Tibial nerve (tissue), 4 donors: ENCODE measurements at regions not wholly inside any gene's neighbourhood (a gene's known extent, or its start where the extent isn't known, plus 50 kb on each side); places are given as distances from the start of the nearest gene placed in this dataset.
A peak's percentile ranks its signal among the peaks of the same experiment; 100 is the strongest.
"Not testable (repeated sequence)": the region's sequence is repeated elsewhere in the genome, so short reads cannot be mapped to it uniquely, and the experiment has no call there.

Experiments
- DNase-seq, 2 donors: peaks; one replicate each; pipeline ENCODE4 v3.0.0-alpha.2; 2019; ENCODE audit warnings: low spot score in 2 of 2
- H3K27ac ChIP-seq, 4 donors: fragments of 200-600 bp; sonication (generic) in 3 of 4; one replicate each; pipeline ENCODE4 v1.5.1; 2017 to 2019; ENCODE audit warnings: mild to moderate bottlenecking in 1 of 4
- H3K27me3 ChIP-seq, 2 donors: fragments of 200-600 bp; sonication (generic) in 1 of 2; one replicate each; pipeline versions ENCODE4 v1.5.1 to v1.6.0; 2017 to 2019
- H3K36me3 ChIP-seq, 3 donors: fragments of 200-600 bp; sonication (generic); one replicate each; pipeline ENCODE4 v1.5.1; 2018 to 2019
- H3K4me1 ChIP-seq, 4 donors: fragments of 200-600 bp; sonication (generic) in 3 of 4; one replicate each; pipeline ENCODE4 v1.5.1; 2017 to 2019
- H3K4me3 ChIP-seq, 4 donors: fragments of 200-600 bp; sonication (generic) in 3 of 4; one replicate each; pipeline ENCODE4 v1.5.1; 2017 to 2019; ENCODE audit warnings: mild to moderate bottlenecking in 1 of 4, moderate library complexity in 1 of 4
- H3K9me3 ChIP-seq, 4 donors: fragments of 200-600 bp; sonication (generic) in 3 of 4; one replicate each; pipeline ENCODE4 v1.5.1; 2017 to 2019
- EP300 ChIP-seq, 2 donors: sonication (generic); formaldehyde crosslinking; IDR thresholded peaks; one replicate each; pipeline ENCODE4 v1.6.1; 2017; ENCODE audit warnings: antibody characterized with exemption in 2 of 2, mild to moderate bottlenecking in 1 of 2
- POLR2A ChIP-seq, 2 donors: fragments of 450-650 bp; IDR thresholded peaks; one replicate each; pipeline ENCODE4 v1.6.1; 2017; ENCODE audit warnings: antibody characterized with exemption in 2 of 2, mild to moderate bottlenecking in 2 of 2, moderate library complexity in 2 of 2
- WGBS, 2 donors: methylation state at CpG; one replicate each; pipeline ENCODE4 v1.1.5; 2018; 5-methylcytosine and 5-hydroxymethylcytosine counted together
- TF ChIP-seq, protein P1 (sequence below), 5 experiments: fragments of 200-600 bp in 3 of 5; fragments of 450-650 bp in 2 of 5; sonication (generic) in 3 of 5; IDR thresholded peaks; one replicate each; pipeline ENCODE4 v1.5.1; 2016 to 2019; ENCODE audit warnings: antibody characterized with exemption in 5 of 5, mild to moderate bottlenecking in 3 of 5, moderate library complexity in 2 of 5

DNA sequence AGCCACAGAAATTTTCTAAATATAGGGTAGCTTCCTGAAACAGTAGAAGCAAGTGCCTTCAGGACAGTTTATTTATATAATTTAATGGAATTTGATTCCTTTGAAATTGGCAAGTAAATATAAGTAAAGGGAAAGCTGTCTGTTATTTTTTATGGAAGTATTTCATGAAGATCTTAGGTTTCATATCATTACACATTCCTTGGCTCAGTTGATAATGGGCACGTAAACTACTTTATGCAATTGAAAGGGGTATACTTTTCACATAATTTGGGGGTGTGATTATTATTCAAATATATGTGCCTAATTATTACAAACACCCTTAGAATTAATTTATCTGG is 71.1 kb upstream of the RAP1B start:
- Histone ChIP-seq H3K27me3 (no peaks in the 10 kb centered on the region), H3K9me3 (no peaks in the 10 kb centered on the region), H3K4me3 (peak overlapping the region in 3 of 4 donors; percentile 17 to 45 (median 20)), H3K27ac (peak overlapping the region; percentile 46 to 85 (median 68)), H3K4me1 (peaks cover 0 to 31% (median 4%) of the 10 kb centered on the region in 4 donors), H3K36me3 (no peaks in the 10 kb centered on the region)
- DNase-seq: no peak
- TF ChIP-seq, protein P1, sequence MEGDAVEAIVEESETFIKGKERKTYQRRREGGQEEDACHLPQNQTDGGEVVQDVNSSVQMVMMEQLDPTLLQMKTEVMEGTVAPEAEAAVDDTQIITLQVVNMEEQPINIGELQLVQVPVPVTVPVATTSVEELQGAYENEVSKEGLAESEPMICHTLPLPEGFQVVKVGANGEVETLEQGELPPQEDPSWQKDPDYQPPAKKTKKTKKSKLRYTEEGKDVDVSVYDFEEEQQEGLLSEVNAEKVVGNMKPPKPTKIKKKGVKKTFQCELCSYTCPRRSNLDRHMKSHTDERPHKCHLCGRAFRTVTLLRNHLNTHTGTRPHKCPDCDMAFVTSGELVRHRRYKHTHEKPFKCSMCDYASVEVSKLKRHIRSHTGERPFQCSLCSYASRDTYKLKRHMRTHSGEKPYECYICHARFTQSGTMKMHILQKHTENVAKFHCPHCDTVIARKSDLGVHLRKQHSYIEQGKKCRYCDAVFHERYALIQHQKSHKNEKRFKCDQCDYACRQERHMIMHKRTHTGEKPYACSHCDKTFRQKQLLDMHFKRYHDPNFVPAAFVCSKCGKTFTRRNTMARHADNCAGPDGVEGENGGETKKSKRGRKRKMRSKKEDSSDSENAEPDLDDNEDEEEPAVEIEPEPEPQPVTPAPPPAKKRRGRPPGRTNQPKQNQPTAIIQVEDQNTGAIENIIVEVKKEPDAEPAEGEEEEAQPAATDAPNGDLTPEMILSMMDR (IDR thresholded peaks at IDR 0.05): no peak
- no peak for TF ChIP-seq POLR2A (IDR thresholded peaks at IDR 0.05)
- no peak for TF ChIP-seq EP300 (IDR thresholded peaks at IDR 0.05)
- WGBS, 2 donors: 54 to 74% methylated on average over 1 of the region's 1 CpG

DNA sequence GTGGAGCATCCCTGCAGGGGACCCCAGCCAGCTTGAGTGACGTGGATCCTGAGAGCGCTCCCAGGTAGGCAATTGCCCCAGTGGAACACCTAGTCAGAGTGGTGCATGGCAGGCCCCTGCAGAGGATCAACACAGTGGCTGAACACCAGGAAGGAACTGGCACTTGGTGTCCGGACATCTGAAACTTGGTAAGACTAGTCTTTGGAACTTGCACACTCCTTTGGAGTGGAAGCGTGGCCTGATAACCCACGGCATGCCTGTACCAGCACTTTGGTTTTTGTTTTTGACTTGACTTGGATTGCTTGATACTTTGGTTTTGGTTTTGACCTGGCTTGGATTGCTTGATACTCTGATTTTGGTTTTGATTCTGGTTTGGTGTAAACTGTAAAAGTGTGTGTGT is 69.9 kb upstream of the RAP1B start:
- not testable (repeated sequence) for H3K27me3 ChIP-seq, DNase-seq, H3K4me3 ChIP-seq, H3K9me3 ChIP-seq, H3K36me3 ChIP-seq, H3K27ac ChIP-seq
- peaks cover 0 to 31% (median 4%) of the 10 kb centered on the region in 4 donors for H3K4me1 ChIP-seq
- WGBS, 2 donors: 92 to 97% methylated on average over 5 of the region's 5 CpGs

DNA sequence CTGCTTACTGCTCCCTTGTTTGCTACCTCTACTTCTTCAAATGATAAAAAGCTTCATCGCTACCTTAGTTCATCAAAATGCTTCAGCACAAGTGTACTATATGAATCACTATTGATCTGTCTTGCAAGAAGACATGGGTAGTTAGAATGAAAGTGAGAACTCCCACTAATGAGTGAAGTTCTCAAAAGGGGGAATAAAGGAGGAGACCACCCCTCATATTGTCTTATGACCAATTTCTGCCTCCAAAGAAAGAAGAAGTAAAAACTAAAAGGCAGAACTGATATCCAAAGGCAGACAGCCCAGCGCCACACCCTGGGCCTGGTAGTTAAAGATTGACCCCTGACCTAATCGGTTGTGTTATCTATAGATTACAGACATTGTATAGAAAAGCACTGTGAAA is 63.4 kb upstream of the RAP1B start:
- not testable (repeated sequence) for H3K27me3 ChIP-seq, H3K4me3 ChIP-seq, H3K36me3 ChIP-seq, DNase-seq, H3K4me1 ChIP-seq, H3K27ac ChIP-seq
- WGBS, 2 donors: 88 to 89% methylated on average over 3 of the region's 3 CpGs
- peaks cover 0 to 20% (median 8%) of the 10 kb centered on the region in 4 donors for H3K9me3 ChIP-seq

DNA sequence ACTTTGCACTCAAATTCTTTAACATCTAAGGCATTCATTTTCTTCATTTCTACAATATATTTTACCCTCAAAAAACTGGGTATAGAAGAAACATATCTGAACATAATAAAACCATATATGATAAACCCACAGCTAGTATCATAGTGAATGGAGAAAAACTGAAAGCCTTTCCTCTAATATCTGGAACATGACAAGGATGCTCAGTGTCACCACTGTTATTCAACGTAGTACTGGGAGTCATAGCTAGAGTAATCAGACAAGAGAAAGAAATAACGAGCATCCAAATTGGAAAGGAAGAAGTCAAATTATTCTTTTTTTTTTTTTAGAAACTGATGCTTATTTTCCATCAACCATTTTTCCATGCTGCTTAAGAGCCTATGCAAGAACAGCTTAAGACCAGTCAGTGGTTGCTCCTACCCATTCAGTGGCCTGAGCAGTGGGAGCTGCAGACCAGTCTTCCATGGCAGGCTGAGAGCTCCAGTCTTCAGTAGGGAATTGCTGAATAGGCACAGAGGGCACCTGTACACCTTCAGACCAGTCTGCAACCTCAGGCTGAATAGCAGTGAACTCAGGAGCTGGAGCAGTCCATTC is 58.0 kb upstream of the RAP1B start:
- not testable (repeated sequence) for H3K4me1 ChIP-seq, H3K36me3 ChIP-seq, H3K27ac ChIP-seq, H3K4me3 ChIP-seq, H3K27me3 ChIP-seq, H3K9me3 ChIP-seq, DNase-seq
- 83 to 90% methylated on average over 2 of the region's 2 CpGs for WGBS, 2 donors

DNA sequence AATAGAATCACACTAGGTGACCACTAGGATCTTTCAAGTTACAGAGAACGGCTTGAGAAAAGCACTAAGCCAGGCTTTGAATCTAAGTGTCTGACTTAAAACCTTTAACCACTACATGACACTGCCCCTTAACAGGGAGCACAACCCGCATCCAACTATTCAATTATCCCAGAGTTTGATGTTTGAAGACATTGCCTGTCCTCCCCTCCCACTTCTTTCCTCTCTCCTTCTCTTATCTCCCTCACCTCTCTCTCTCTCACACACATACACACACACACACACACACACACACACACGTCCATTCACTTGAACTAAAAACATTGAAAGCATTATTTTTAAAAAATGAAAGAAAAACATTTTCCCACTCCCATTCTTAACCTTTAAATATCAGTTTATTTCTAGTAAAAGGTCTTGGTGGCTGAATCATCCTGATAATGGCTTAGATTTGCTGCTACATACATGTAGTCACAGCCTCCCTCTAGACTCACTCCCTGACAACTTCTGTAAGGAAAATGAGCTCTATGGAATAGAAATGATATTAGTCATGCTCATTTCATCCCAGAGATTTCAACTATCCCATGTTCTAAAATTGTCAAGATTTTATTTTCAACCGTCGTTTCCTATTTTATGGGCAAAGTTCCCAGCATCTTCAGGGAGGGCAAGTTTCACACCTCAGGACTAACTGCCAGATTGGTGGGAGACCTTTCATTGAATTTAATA is 53.5 kb upstream of the RAP1B start:
- TF ChIP-seq EP300 (IDR thresholded peaks at IDR 0.05) (no peak), POLR2A (IDR thresholded peaks at IDR 0.05) (no peak)
- TF ChIP-seq, protein P1 (IDR thresholded peaks at IDR 0.05): no peak
- Histone ChIP-seq H3K27ac (no peak overlapping the region), H3K4me3 (no peak overlapping the region), H3K4me1 (peaks cover 0 to 9% (median 0%) of the 10 kb centered on the region in 4 donors), H3K36me3 (no peaks in the 10 kb centered on the region), H3K27me3 (no peaks in the 10 kb centered on the region), H3K9me3 (no peaks in the 10 kb centered on the region)
- 26 to 29% methylated on average over 5 of the region's 5 CpGs for WGBS, 2 donors
- DNase-seq: no peak

DNA sequence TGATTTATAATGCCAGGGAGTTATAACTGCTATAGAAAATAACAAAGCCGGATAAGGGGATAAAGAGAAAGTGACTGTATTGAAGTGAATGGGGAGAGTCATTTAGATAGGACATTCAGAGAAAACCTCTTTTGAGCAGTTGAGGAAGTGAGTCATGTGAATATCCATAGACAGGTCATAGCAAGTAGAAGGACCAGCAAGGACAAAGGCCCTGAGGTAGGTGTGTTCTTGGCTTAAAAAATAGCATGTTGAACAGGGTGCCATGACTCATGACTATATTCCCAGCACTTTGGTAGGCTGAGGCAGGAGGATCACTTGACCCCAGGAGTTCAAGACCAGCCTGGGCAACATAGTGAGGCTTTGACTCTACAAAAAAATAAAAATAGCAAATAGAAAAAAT is 51.5 kb upstream of the RAP1B start:
- Histone ChIP-seq H3K36me3 (no peaks in the 10 kb centered on the region), H3K27me3 (no peaks in the 10 kb centered on the region), H3K27ac (no peak overlapping the region), H3K9me3 (no peaks in the 10 kb centered on the region), H3K4me3 (no peak overlapping the region), H3K4me1 (peaks cover 0 to 9% (median 0%) of the 10 kb centered on the region in 4 donors)
- no peak for DNase-seq
- no peak for TF ChIP-seq POLR2A (IDR thresholded peaks at IDR 0.05)
- TF ChIP-seq, protein P1 (IDR thresholded peaks at IDR 0.05): no peak
- no peak for TF ChIP-seq EP300 (IDR thresholded peaks at IDR 0.05)
- 85 to 89% methylated on average over 1 of the region's 1 CpG for WGBS, 2 donors
